HCT116 (cell line): ENCODE measurements at regions not wholly inside any gene's neighbourhood (a gene's known extent, or its start where the extent isn't known, plus 50 kb on each side); places are given as distances from the start of the nearest gene placed in this dataset.

Source experiments
- ATAC-seq: fragments of 200-7000 bp; cut with Tn5 transposase; 2 replicates; pipeline ENCODE4 v1.9.1; 2020; ENCODE audit warnings: mild to moderate bottlenecking, moderate library complexity
- BruUV-seq: library from RNA; stranded (reverse); fragments of 400-500 nt; replicated peaks from 2 replicates; lab custom pipeline; 2021; lab: Mats Ljungman, UMichigan
- CTCF ChIA-PET: fragments of 300-600 bp; sonication (Branson Sonifier 250); formaldehyde crosslinking; loops from one replicate; lab custom pipeline; 2021; ENCODE audit warnings: antibody characterized with exemption; lab: Charles Lee
- POLR2A ChIA-PET: fragments of 300-600, 350-600 bp; sonication (Branson Sonifier 250); formaldehyde crosslinking; loops from one replicate; lab custom pipeline; 2021; ENCODE audit warnings: antibody characterized with exemption; lab: Charles Lee
- RAD21 ChIA-PET, 2 experiments: fragments of 300-600 bp; sonication (Branson Sonifier 250); formaldehyde crosslinking; loops; one replicate each; lab custom pipeline; 2023; ENCODE audit warnings: low total read pairs in 2 of 2; ENCODE audit not compliant: uncharacterized antibody in 2 of 2, unreplicated experiment in 2 of 2, low non-redundant PET in 1 of 2; lab: Charles Lee
- DNase-seq: peaks from one replicate; pipeline ENCODE4 v3.0.0-alpha.2; 2010; ENCODE audit warnings: low read depth, low spot score
- H2AFZ ChIP-seq: fragments of 200-600 bp; shearing (Covaris generic), sonication (generic); 2 replicates; pipeline ENCODE4 v1.6.1; 2017; ENCODE audit warnings: low read depth, mixed run types, mixed read lengths, antibody characterized with exemption, low read length; ENCODE audit not compliant: poor library complexity, severe bottlenecking
- H3K27ac ChIP-seq: 2 replicates; pipeline ENCODE4 v1.5.1; 2012; ENCODE audit warnings: low read depth, low read length
- H3K27me3 ChIP-seq: fragments of 200-600 bp; sonication (generic); 2 replicates; pipeline ENCODE4 v1.6.1; 2016; ENCODE audit warnings: mixed run types, low read length, mixed read lengths; ENCODE audit not compliant: insufficient read depth
- H3K36me3 ChIP-seq, 2 experiments: fragments of 200-500 bp in 1 of 2; fragments of 200-600 bp in 1 of 2; sonication (Bioruptor generic) in 1 of 2; sonication (generic) in 1 of 2; 2 replicates each; pipeline versions ENCODE4 v1.5.1 to v1.6.1; 2014 to 2016; ENCODE audit warnings: low read length in 2 of 2, inconsistent platforms in 1 of 2, mixed read lengths in 1 of 2, mixed run types in 1 of 2; ENCODE audit not compliant: insufficient read depth in 2 of 2, control insufficient read depth in 1 of 2
- H3K4me1 ChIP-seq, 2 experiments: fragments of 200-600 bp in 1 of 2; sonication (generic) in 1 of 2; 2 replicates each; pipeline versions ENCODE4 v1.5.1 to v1.6.1; 2012 to 2017; ENCODE audit warnings: low read length in 2 of 2, inconsistent platforms in 1 of 2, mild to moderate bottlenecking in 1 of 2, mixed read lengths in 1 of 2, mixed run types in 1 of 2, moderate library complexity in 1 of 2; ENCODE audit not compliant: insufficient read depth in 2 of 2, control insufficient read depth in 1 of 2
- H3K4me2 ChIP-seq: fragments of 200-600 bp; sonication (generic); 2 replicates; pipeline ENCODE4 v1.6.1; 2017; ENCODE audit warnings: mixed run types, low read length, mixed read lengths
- H3K4me3 ChIP-seq, 2 experiments: fragments of 200-600 bp in 1 of 2; sonication (generic) in 1 of 2; replicated peaks in 1 of 2; 2 replicates each; pipeline ENCODE4 v1.5.1; 2011 to 2016; ENCODE audit warnings: low read length in 2 of 2, control low read depth in 1 of 2, low read depth in 1 of 2, mild to moderate bottlenecking in 1 of 2, mixed read lengths in 1 of 2, mixed run types in 1 of 2
- H3K79me2 ChIP-seq: fragments of 200-600 bp; sonication (generic); 2 replicates; pipeline ENCODE4 v1.6.1; 2017; ENCODE audit warnings: mild to moderate bottlenecking, mixed run types, low read length, moderate library complexity, mixed read lengths; ENCODE audit not compliant: insufficient read depth
- H3K9ac ChIP-seq: fragments of 200-600 bp; sonication (generic); 2 replicates; pipeline ENCODE4 v1.6.1; 2016; ENCODE audit warnings: low read length, mixed read lengths
- H3K9me2 ChIP-seq: fragments of 200-600 bp; sonication (generic), shearing (Covaris generic); 2 replicates; pipeline ENCODE4 v1.6.1; 2017; ENCODE audit warnings: mixed run types, mild to moderate bottlenecking, moderate library complexity; ENCODE audit not compliant: insufficient read depth
- H3K9me3 ChIP-seq, 2 experiments: fragments of 200-500 bp in 1 of 2; fragments of 200-600 bp in 1 of 2; sonication (Bioruptor generic) in 1 of 2; sonication (generic) in 1 of 2; 2 replicates each; pipeline ENCODE4 v1.6.1; 2014 to 2017; ENCODE audit warnings: low read length in 2 of 2, mixed read lengths in 2 of 2, inconsistent platforms in 1 of 2, low read depth in 1 of 2, mild to moderate bottlenecking in 1 of 2, mixed run types in 1 of 2, moderate library complexity in 1 of 2; ENCODE audit not compliant: control insufficient read depth in 1 of 2, insufficient read depth in 1 of 2
- H4K20me1 ChIP-seq: fragments of 200-600 bp; sonication (generic), shearing (Covaris generic); 2 replicates; pipeline ENCODE4 v1.6.1; 2017; ENCODE audit warnings: mixed run types, mild to moderate bottlenecking, moderate library complexity; ENCODE audit not compliant: insufficient read depth
- EGR1 ChIP-seq: IDR thresholded peaks from 2 replicates; pipeline ENCODE4 v1.6.1; 2012; ENCODE audit warnings: low read depth
- EZH2 ChIP-seq: fragments of 200-600 bp; sonication (generic); IDR thresholded peaks from 2 replicates; pipeline ENCODE4 v1.6.1; 2017; ENCODE audit warnings: antibody characterized with exemption, mixed run types
- EZH2phosphoT487 ChIP-seq: fragments of 200-600 bp; IDR thresholded peaks from 2 replicates; pipeline ENCODE4 v1.6.1; 2018; ENCODE audit warnings: antibody characterized with exemption, borderline replicate concordance
- FOSL1 ChIP-seq: IDR thresholded peaks from 2 replicates; pipeline ENCODE4 v1.6.1; 2012; ENCODE audit warnings: low read depth
- POLR2A ChIP-seq: IDR thresholded peaks from 2 replicates; pipeline ENCODE4 v1.7.0; 2011; ENCODE audit warnings: borderline replicate concordance; ENCODE audit not compliant: insufficient read depth, insufficient read length; ENCODE audit errors: extremely low read depth
- POLR2AphosphoS5 ChIP-seq: IDR thresholded peaks from 2 replicates; pipeline ENCODE4 v1.6.1; 2011; ENCODE audit warnings: mild to moderate bottlenecking, low read depth, low read length, moderate library complexity
- SIN3A ChIP-seq: IDR thresholded peaks from 2 replicates; pipeline ENCODE4 v1.6.1; 2012; ENCODE audit warnings: low read depth
- SP1 ChIP-seq: IDR thresholded peaks from 2 replicates; pipeline ENCODE4 v1.6.1; 2012; ENCODE audit warnings: low read depth
- TCF7L2 ChIP-seq: IDR thresholded peaks from 2 replicates; pipeline ENCODE4 v1.7.0; 2011; ENCODE audit warnings: borderline replicate concordance, inconsistent platforms; ENCODE audit not compliant: insufficient read depth, insufficient read length; ENCODE audit errors: extremely low read depth
- YY1 ChIP-seq: IDR thresholded peaks from 2 replicates; pipeline ENCODE4 v1.6.1; 2011; ENCODE audit warnings: low read length, low read depth, moderate library complexity, mild to moderate bottlenecking; ENCODE audit not compliant: insufficient replicate concordance; ENCODE audit errors: extremely low read depth
- ZNF274 ChIP-seq: fragments of 200-500 bp; sonication (Bioruptor generic); IDR thresholded peaks from 2 replicates; pipeline ENCODE4 v1.6.1; 2014; ENCODE audit warnings: mild to moderate bottlenecking, low read depth, low read length, inconsistent platforms
- intact Hi-C: fragments of 100-400 bp; cut with micrococcal nuclease; formaldehyde crosslinking; loops from 2 replicates; pipeline ENCODE4 v1.10.0; 2022
- TF ChIP-seq, protein P1 (sequence below): IDR thresholded peaks from 2 replicates; pipeline ENCODE4 v1.6.1; 2012; ENCODE audit warnings: low read depth
- TF ChIP-seq, protein P2 (sequence below): IDR thresholded peaks from 2 replicates; pipeline ENCODE4 v1.6.1; 2011; ENCODE audit warnings: mild to moderate bottlenecking, low read length, moderate library complexity; ENCODE audit not compliant: insufficient replicate concordance; ENCODE audit errors: extremely low read depth
- TF ChIP-seq, protein P3 (sequence below), 3 experiments: fragments of 200-600 bp in 1 of 3; sonication (generic) in 1 of 3; IDR thresholded peaks in 2 of 3; conservative IDR thresholded peaks in 1 of 3; 2 replicates each; pipeline ENCODE4 v1.5.1; 2012 to 2017; ENCODE audit warnings: low read depth in 2 of 3, low read length in 2 of 3, antibody characterized with exemption in 1 of 3, borderline replicate concordance in 1 of 3, control low read depth in 1 of 3, mild to moderate bottlenecking in 1 of 3, mixed read lengths in 1 of 3, mixed run types in 1 of 3, moderate library complexity in 1 of 3; ENCODE audit not compliant: insufficient read depth in 1 of 3

DNA sequence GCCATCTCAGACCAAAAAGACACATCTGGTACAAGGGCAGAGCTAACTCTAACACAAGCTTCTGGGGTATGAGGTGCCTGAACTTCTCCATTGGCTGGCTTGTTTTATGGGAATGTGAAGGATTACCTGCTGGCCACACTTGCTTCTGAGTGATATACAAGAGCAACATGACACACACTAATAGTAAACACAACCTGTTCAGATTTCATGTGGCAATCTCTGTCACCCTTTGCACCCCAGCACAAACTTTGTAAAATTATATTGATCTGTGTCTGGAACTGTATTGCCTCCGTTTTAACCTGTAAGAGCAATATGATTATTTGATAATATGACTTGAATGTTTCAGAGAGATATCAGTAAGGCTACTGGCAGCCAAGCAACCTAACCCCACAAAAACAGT is 276.7 kb downstream of the CCDC85A start:
- RAD21 ChIA-PET = no interaction called here
- H3K4me1 ChIP-seq = no peaks in the 10 kb centered on the region
- H3K27me3 ChIP-seq = no peaks in the 10 kb centered on the region
- ATAC-seq (no peak), DNase-seq (no peak)
- H3K36me3 ChIP-seq = no peaks in the 10 kb centered on the region
- H4K20me1 ChIP-seq = no peaks in the 10 kb centered on the region
- H3K4me3 ChIP-seq = no peak overlapping the region
- H3K9me3 ChIP-seq = no peaks in the 10 kb centered on the region
- H3K9ac ChIP-seq = no peak overlapping the region
- intact Hi-C loops = no loop called here
- H3K4me2 ChIP-seq = no peak overlapping the region
- no peaks in the 10 kb centered on the region for H3K79me2 ChIP-seq
- CTCF ChIA-PET = no interaction called here
- TF ChIP-seq, protein P1, sequence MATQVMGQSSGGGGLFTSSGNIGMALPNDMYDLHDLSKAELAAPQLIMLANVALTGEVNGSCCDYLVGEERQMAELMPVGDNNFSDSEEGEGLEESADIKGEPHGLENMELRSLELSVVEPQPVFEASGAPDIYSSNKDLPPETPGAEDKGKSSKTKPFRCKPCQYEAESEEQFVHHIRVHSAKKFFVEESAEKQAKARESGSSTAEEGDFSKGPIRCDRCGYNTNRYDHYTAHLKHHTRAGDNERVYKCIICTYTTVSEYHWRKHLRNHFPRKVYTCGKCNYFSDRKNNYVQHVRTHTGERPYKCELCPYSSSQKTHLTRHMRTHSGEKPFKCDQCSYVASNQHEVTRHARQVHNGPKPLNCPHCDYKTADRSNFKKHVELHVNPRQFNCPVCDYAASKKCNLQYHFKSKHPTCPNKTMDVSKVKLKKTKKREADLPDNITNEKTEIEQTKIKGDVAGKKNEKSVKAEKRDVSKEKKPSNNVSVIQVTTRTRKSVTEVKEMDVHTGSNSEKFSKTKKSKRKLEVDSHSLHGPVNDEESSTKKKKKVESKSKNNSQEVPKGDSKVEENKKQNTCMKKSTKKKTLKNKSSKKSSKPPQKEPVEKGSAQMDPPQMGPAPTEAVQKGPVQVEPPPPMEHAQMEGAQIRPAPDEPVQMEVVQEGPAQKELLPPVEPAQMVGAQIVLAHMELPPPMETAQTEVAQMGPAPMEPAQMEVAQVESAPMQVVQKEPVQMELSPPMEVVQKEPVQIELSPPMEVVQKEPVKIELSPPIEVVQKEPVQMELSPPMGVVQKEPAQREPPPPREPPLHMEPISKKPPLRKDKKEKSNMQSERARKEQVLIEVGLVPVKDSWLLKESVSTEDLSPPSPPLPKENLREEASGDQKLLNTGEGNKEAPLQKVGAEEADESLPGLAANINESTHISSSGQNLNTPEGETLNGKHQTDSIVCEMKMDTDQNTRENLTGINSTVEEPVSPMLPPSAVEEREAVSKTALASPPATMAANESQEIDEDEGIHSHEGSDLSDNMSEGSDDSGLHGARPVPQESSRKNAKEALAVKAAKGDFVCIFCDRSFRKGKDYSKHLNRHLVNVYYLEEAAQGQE = no peak
- TF ChIP-seq FOSL1 (no peak), SIN3A (no peak), POLR2A (no peak), EZH2phosphoT487 (no peak), EZH2 (no peak), TCF7L2 (no peak), ZNF274 (no peak), POLR2AphosphoS5 (no peak), YY1 (no peak), EGR1 (no peak), SP1 (no peak)
- TF ChIP-seq, protein P2, sequence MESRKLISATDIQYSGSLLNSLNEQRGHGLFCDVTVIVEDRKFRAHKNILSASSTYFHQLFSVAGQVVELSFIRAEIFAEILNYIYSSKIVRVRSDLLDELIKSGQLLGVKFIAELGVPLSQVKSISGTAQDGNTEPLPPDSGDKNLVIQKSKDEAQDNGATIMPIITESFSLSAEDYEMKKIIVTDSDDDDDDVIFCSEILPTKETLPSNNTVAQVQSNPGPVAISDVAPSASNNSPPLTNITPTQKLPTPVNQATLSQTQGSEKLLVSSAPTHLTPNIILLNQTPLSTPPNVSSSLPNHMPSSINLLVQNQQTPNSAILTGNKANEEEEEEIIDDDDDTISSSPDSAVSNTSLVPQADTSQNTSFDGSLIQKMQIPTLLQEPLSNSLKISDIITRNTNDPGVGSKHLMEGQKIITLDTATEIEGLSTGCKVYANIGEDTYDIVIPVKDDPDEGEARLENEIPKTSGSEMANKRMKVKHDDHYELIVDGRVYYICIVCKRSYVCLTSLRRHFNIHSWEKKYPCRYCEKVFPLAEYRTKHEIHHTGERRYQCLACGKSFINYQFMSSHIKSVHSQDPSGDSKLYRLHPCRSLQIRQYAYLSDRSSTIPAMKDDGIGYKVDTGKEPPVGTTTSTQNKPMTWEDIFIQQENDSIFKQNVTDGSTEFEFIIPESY = no peak
- TF ChIP-seq, protein P3, sequence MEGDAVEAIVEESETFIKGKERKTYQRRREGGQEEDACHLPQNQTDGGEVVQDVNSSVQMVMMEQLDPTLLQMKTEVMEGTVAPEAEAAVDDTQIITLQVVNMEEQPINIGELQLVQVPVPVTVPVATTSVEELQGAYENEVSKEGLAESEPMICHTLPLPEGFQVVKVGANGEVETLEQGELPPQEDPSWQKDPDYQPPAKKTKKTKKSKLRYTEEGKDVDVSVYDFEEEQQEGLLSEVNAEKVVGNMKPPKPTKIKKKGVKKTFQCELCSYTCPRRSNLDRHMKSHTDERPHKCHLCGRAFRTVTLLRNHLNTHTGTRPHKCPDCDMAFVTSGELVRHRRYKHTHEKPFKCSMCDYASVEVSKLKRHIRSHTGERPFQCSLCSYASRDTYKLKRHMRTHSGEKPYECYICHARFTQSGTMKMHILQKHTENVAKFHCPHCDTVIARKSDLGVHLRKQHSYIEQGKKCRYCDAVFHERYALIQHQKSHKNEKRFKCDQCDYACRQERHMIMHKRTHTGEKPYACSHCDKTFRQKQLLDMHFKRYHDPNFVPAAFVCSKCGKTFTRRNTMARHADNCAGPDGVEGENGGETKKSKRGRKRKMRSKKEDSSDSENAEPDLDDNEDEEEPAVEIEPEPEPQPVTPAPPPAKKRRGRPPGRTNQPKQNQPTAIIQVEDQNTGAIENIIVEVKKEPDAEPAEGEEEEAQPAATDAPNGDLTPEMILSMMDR (IDR thresholded peaks at IDR 0.05 in 2 of 3, conservative IDR thresholded peaks at IDR 0.05 in 1 of 3; ENCODE audit: borderline replicate concordance in 1 of 3, insufficient read depth in 1 of 3, low read depth in 2 of 3, low read length in 2 of 3) = no peak
- BruUV-seq = no TSS peak
- no peaks in the 10 kb centered on the region for H3K9me2 ChIP-seq
- POLR2A ChIA-PET = no interaction called here
- no peak overlapping the region for H3K27ac ChIP-seq
- no peak overlapping the region for H2AFZ ChIP-seq
